KOPT-K1 (cell line): ENCODE measurements at regions not wholly inside any gene's neighbourhood (a gene's known extent, or its start where the extent isn't known, plus 50 kb on each side); places are given as distances from the start of the nearest gene placed in this dataset.

Source experiments
- H3K27ac ChIP-seq: fragments of 200-600 bp; sonication (generic); 2 replicates; pipeline ENCODE4 v1.5.1; 2016; ENCODE audit warnings: antibody characterized with exemption, mild to moderate bottlenecking, low read depth, low read length; ENCODE audit not compliant: poor library complexity, severe bottlenecking
- H3K36me3 ChIP-seq: fragments of 200-600 bp; sonication (generic); 2 replicates; pipeline ENCODE4 v1.5.1; 2017; ENCODE audit warnings: antibody characterized with exemption, mild to moderate bottlenecking, low read length, moderate library complexity; ENCODE audit not compliant: insufficient read depth
- H3K9me3 ChIP-seq: fragments of 200-600 bp; sonication (generic); 2 replicates; pipeline ENCODE4 v1.5.1; 2017; ENCODE audit warnings: antibody characterized with exemption, low read length, mild to moderate bottlenecking; ENCODE audit not compliant: insufficient read depth, poor library complexity, severe bottlenecking

GRCh38 chr11:134528453-134528852, 116.4 kb upstream of the B3GAT1 start:
- Histone ChIP-seq H3K27ac (no peak overlapping the region), H3K36me3 (no peaks in the 10 kb centered on the region), H3K9me3 (no peaks in the 10 kb centered on the region)

GRCh38 chr11:134527382-134528243, 115.6 kb upstream of the B3GAT1 start:
- H3K27ac ChIP-seq: no peak overlapping the region
- H3K9me3 ChIP-seq: no peaks in the 10 kb centered on the region
- no peaks in the 10 kb centered on the region for H3K36me3 ChIP-seq

- H3K9me3 ChIP-seq: no peaks in the 10 kb centered on the region
- no peak overlapping the region for H3K27ac ChIP-seq
- no peaks in the 10 kb centered on the region for H3K36me3 ChIP-seq
These were observed 113.1 kb upstream of the B3GAT1 start for GRCh38 chr11:134524896-134525845.

- no peaks in the 10 kb centered on the region for H3K9me3 ChIP-seq
- H3K27ac ChIP-seq: no peak overlapping the region
- no peaks in the 10 kb centered on the region for H3K36me3 ChIP-seq
These were observed 112.2 kb upstream of the B3GAT1 start for GRCh38 chr11:134524201-134524600.

- Histone ChIP-seq H3K9me3 (no peaks in the 10 kb centered on the region), H3K27ac (no peak overlapping the region), H3K36me3 (no peaks in the 10 kb centered on the region)
These were observed 110.9 kb upstream of the B3GAT1 start for GRCh38 chr11:134522782-134523570.

GRCh38 chr11:134521452-134522289, 109.6 kb upstream of the B3GAT1 start:
- H3K9me3 ChIP-seq: no peaks in the 10 kb centered on the region
- H3K27ac ChIP-seq: no peak overlapping the region
- no peaks in the 10 kb centered on the region for H3K36me3 ChIP-seq

- Histone ChIP-seq H3K9me3 (no peaks in the 10 kb centered on the region), H3K36me3 (no peaks in the 10 kb centered on the region)
These were observed 109.0 kb upstream of the B3GAT1 start for GRCh38 chr11:134521001-134521400.

GRCh38 chr11:134519788-134520187, 107.7 kb upstream of the B3GAT1 start:
- Histone ChIP-seq H3K9me3 (no peaks in the 10 kb centered on the region), H3K27ac (no peak overlapping the region), H3K36me3 (no peaks in the 10 kb centered on the region)

More at GRCh38 chr11:134521001-134521400, 109.0 kb upstream of the B3GAT1 start:
- H3K27ac ChIP-seq: no peak overlapping the region

- Histone ChIP-seq H3K9me3 (no peaks in the 10 kb centered on the region), H3K36me3 (no peaks in the 10 kb centered on the region), H3K27ac (no peak overlapping the region)
These were observed 107.3 kb upstream of the B3GAT1 start for GRCh38 chr11:134519390-134519750.

GRCh38 chr11:134518616-134519389, 106.8 kb upstream of the B3GAT1 start:
- H3K9me3 ChIP-seq: no peaks in the 10 kb centered on the region
- H3K27ac ChIP-seq: no peak overlapping the region
- H3K36me3 ChIP-seq: no peaks in the 10 kb centered on the region

GRCh38 chr11:134517621-134518293, 105.7 kb upstream of the B3GAT1 start:
- Histone ChIP-seq H3K9me3 (no peaks in the 10 kb centered on the region), H3K36me3 (no peaks in the 10 kb centered on the region), H3K27ac (no peak overlapping the region)

GRCh38 chr11:134517115-134517514, 105.1 kb upstream of the B3GAT1 start:
- Histone ChIP-seq H3K36me3 (no peaks in the 10 kb centered on the region), H3K9me3 (no peaks in the 10 kb centered on the region), H3K27ac (no peak overlapping the region)

GRCh38 chr11:134516529-134516928, 104.5 kb upstream of the B3GAT1 start:
- Histone ChIP-seq H3K36me3 (no peaks in the 10 kb centered on the region), H3K27ac (no peak overlapping the region), H3K9me3 (no peaks in the 10 kb centered on the region)
